GM23338 (cell line): ENCODE measurements at regions not wholly inside any gene's neighbourhood (a gene's known extent, or its start where the extent isn't known, plus 50 kb on each side); places are given as distances from the start of the nearest gene placed in this dataset.

ENCODE experiments used
- CREB1 ChIP-seq: fragments of 250-450 bp; sonication (Bioruptor Pico); IDR thresholded peaks from 2 replicates; pipeline ENCODE4 v1.5.0; 2020; ENCODE audit warnings: low read depth, mild to moderate bottlenecking, moderate library complexity
- EZH2 ChIP-seq: fragments of 200-600 bp; sonication (generic); IDR thresholded peaks from one replicate; pipeline ENCODE4 v1.8.0; 2017; ENCODE audit warnings: antibody characterized with exemption, mild to moderate bottlenecking, low read depth; ENCODE audit not compliant: unreplicated experiment
- NANOG ChIP-seq: IDR thresholded peaks from 2 replicates; pipeline ENCODE4 v1.6.1; 2016; ENCODE audit warnings: antibody characterized with exemption, borderline replicate concordance
- POLR2AphosphoS5 ChIP-seq: IDR thresholded peaks from 2 replicates; pipeline ENCODE4 v1.6.1; 2016; ENCODE audit warnings: antibody characterized with exemption, low read depth
- STAT1 ChIP-seq: IDR thresholded peaks from one replicate; pipeline ENCODE4 v1.6.1; 2016; ENCODE audit warnings: antibody characterized with exemption; ENCODE audit not compliant: unreplicated experiment
- TF ChIP-seq, protein P1 (sequence below), 2 experiments: fragments of 200-600 bp in 1 of 2; sonication (generic) in 1 of 2; conservative IDR thresholded peaks; 2 replicates each; pipeline versions ENCODE4 v1.5.1 to v1.6.1; 2016 to 2017; ENCODE audit warnings: antibody characterized with exemption in 2 of 2, low read depth in 2 of 2, mild to moderate bottlenecking in 2 of 2, moderate library complexity in 1 of 2
- TF ChIP-seq, protein P2 (sequence below): IDR thresholded peaks from one replicate; pipeline ENCODE4 v1.6.1; 2018; ENCODE audit warnings: antibody characterized with exemption; ENCODE audit not compliant: unreplicated experiment

DNA sequence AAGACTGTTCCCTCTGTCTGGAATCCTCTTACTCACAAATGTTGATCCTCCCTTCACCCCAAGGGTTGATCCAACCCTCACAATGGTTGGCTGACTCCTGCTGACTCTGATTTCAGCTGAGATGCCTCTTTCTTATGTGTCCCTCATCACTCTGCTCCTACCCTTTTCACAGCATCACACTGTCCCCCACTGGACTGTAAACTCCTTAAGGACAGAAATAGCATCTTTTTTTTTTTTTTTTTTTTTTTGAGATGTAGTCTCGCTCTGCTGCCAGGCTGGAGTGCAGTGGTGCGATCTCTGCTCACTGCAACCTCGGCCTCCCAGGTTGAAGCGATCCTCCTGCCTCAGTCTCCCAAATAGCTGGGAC lies 97.9 kb upstream of the SYT6 start:
- TF ChIP-seq, protein P1, sequence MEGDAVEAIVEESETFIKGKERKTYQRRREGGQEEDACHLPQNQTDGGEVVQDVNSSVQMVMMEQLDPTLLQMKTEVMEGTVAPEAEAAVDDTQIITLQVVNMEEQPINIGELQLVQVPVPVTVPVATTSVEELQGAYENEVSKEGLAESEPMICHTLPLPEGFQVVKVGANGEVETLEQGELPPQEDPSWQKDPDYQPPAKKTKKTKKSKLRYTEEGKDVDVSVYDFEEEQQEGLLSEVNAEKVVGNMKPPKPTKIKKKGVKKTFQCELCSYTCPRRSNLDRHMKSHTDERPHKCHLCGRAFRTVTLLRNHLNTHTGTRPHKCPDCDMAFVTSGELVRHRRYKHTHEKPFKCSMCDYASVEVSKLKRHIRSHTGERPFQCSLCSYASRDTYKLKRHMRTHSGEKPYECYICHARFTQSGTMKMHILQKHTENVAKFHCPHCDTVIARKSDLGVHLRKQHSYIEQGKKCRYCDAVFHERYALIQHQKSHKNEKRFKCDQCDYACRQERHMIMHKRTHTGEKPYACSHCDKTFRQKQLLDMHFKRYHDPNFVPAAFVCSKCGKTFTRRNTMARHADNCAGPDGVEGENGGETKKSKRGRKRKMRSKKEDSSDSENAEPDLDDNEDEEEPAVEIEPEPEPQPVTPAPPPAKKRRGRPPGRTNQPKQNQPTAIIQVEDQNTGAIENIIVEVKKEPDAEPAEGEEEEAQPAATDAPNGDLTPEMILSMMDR (conservative IDR thresholded peaks at IDR 0.05; ENCODE audit: low read depth in 2 of 2): no peak
- TF ChIP-seq NANOG: no peak
- TF ChIP-seq POLR2AphosphoS5: no peak
- TF ChIP-seq CREB1 (CRISPR knock-in tag): no peak
- TF ChIP-seq EZH2: no peak
- TF ChIP-seq, protein P2, sequence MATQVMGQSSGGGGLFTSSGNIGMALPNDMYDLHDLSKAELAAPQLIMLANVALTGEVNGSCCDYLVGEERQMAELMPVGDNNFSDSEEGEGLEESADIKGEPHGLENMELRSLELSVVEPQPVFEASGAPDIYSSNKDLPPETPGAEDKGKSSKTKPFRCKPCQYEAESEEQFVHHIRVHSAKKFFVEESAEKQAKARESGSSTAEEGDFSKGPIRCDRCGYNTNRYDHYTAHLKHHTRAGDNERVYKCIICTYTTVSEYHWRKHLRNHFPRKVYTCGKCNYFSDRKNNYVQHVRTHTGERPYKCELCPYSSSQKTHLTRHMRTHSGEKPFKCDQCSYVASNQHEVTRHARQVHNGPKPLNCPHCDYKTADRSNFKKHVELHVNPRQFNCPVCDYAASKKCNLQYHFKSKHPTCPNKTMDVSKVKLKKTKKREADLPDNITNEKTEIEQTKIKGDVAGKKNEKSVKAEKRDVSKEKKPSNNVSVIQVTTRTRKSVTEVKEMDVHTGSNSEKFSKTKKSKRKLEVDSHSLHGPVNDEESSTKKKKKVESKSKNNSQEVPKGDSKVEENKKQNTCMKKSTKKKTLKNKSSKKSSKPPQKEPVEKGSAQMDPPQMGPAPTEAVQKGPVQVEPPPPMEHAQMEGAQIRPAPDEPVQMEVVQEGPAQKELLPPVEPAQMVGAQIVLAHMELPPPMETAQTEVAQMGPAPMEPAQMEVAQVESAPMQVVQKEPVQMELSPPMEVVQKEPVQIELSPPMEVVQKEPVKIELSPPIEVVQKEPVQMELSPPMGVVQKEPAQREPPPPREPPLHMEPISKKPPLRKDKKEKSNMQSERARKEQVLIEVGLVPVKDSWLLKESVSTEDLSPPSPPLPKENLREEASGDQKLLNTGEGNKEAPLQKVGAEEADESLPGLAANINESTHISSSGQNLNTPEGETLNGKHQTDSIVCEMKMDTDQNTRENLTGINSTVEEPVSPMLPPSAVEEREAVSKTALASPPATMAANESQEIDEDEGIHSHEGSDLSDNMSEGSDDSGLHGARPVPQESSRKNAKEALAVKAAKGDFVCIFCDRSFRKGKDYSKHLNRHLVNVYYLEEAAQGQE: no peak
- TF ChIP-seq STAT1: no peak
